Kidney (tissue), 13 donors: ENCODE measurements at regions not wholly inside any gene's neighbourhood (a gene's known extent, or its start where the extent isn't known, plus 50 kb on each side); places are given as distances from the start of the nearest gene placed in this dataset.

Source experiments
- DNase-seq, 5 donors: peaks; one replicate each; pipeline ENCODE4 v3.0.0-alpha.2; 2013 to 2020
- FAIRE-seq: peaks from 2 replicates; lab custom pipeline; 2012; peaks lifted over from hg19 to GRCh38; lab: Jason Lieb, UNC
- H3K27ac ChIP-seq, 2 donors: one replicate each; pipeline ENCODE4 v1.7.0; 2013; ENCODE audit warnings: low read depth in 2 of 2, low read length in 2 of 2, inconsistent platforms in 1 of 2
- H3K27me3 ChIP-seq: one replicate; pipeline ENCODE4 v1.7.1; 2013; ENCODE audit warnings: low read length, inconsistent platforms; ENCODE audit not compliant: control insufficient read depth, insufficient read depth
- H3K36me3 ChIP-seq, 3 donors: one replicate each; pipeline versions ENCODE4 v1.7.0 to v1.7.1; 2013; ENCODE audit warnings: low read length in 3 of 3, control low read depth in 1 of 3, inconsistent platforms in 1 of 3; ENCODE audit not compliant: insufficient read depth in 3 of 3, control insufficient read depth in 2 of 3
- H3K4me1 ChIP-seq, 3 donors: one replicate each; pipeline versions ENCODE4 v1.7.0 to v1.7.1; 2013; ENCODE audit warnings: low read length in 3 of 3, inconsistent platforms in 1 of 3, low read depth in 1 of 3; ENCODE audit not compliant: control insufficient read depth in 2 of 3, insufficient read depth in 2 of 3
- H3K4me3 ChIP-seq, 3 donors: one replicate each; pipeline versions ENCODE4 v1.7.0 to v1.8.1; 2013; ENCODE audit warnings: low read length in 3 of 3, control low read depth in 1 of 3, inconsistent platforms in 1 of 3
- H3K9ac ChIP-seq, 3 donors: one replicate each; pipeline versions ENCODE4 v1.7.0 to v1.7.1; 2013; ENCODE audit warnings: low read length in 3 of 3, control low read depth in 1 of 3, inconsistent platforms in 1 of 3
- H3K9me3 ChIP-seq, 3 donors: one replicate each; pipeline versions ENCODE4 v1.7.0 to v1.7.1; 2013; ENCODE audit warnings: low read length in 3 of 3, control low read depth in 1 of 3, inconsistent platforms in 1 of 3; ENCODE audit not compliant: control insufficient read depth in 2 of 3, insufficient read depth in 1 of 3
- intact Hi-C: fragments of 100-400 bp; cut with DNase I; formaldehyde crosslinking; loops from one replicate; pipeline ENCODE4 v1.11.1; 2022
- TF ChIP-seq, protein P1 (sequence below): IDR thresholded peaks from 3 replicates; pipeline ENCODE4 v1.5.1; 2012; ENCODE audit warnings: mild to moderate bottlenecking, moderate library complexity, borderline replicate concordance; ENCODE audit not compliant: insufficient read depth; ENCODE audit errors: extremely low read depth
- donor health status: control.
- donor health status: control.
- donor health status: control.
- donor health status: control.
- donor health status: control.
- donor health status: DM: yes; HTN: yes; CAD: no.
- donor health status: Normal renal cell carcinoma (clear cell type).

DNA sequence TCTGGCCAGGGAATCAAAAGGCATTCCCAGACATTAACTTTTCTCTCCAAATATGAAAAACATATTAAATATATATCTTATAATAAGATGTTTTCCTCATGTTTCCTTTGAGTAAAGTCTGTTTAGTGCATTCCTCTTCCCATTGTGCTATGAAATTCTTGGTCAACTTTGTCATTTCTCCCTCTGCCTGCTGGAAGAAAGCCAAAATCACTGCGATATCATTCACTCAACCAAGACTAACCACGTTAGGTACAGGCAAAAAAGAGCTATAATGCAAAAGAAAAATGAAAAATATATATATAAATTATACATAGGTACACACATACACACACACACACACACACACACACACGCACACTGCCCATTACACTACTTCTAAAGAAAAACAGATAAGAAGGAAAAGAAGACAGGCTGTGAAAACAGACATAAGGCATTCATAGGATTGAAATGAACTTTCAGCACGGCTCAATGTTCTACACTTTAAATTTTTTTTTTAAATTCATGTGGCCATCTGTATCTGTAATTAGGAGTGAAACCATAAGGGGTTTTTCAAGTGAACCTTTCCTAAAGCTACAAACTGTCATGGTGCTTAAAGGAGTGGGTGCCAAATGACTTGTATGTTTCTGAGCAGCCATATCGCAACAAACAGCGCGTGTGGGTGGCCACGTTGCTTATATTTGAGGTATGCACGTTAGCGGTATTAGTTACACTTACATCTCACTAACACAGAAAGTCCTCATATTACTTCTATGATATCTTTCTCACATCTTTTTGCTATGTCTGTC lies 71.6 kb upstream of the PSMD7 start:
- H3K4me3 ChIP-seq = no peak overlapping the region
- FAIRE-seq (no peak), DNase-seq (peak in 2 of 5 donors; percentile 10 to 36)
- intact Hi-C loops = no loop called here
- H3K9ac ChIP-seq = no peak overlapping the region
- H3K36me3 ChIP-seq = no peaks in the 10 kb centered on the region
- H3K9me3 ChIP-seq = no peaks in the 10 kb centered on the region
- TF ChIP-seq, protein P1, sequence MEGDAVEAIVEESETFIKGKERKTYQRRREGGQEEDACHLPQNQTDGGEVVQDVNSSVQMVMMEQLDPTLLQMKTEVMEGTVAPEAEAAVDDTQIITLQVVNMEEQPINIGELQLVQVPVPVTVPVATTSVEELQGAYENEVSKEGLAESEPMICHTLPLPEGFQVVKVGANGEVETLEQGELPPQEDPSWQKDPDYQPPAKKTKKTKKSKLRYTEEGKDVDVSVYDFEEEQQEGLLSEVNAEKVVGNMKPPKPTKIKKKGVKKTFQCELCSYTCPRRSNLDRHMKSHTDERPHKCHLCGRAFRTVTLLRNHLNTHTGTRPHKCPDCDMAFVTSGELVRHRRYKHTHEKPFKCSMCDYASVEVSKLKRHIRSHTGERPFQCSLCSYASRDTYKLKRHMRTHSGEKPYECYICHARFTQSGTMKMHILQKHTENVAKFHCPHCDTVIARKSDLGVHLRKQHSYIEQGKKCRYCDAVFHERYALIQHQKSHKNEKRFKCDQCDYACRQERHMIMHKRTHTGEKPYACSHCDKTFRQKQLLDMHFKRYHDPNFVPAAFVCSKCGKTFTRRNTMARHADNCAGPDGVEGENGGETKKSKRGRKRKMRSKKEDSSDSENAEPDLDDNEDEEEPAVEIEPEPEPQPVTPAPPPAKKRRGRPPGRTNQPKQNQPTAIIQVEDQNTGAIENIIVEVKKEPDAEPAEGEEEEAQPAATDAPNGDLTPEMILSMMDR = no peak
- no peak overlapping the region for H3K27ac ChIP-seq
- no peaks in the 10 kb centered on the region for H3K4me1 ChIP-seq
- no peaks in the 10 kb centered on the region for H3K27me3 ChIP-seq

DNA sequence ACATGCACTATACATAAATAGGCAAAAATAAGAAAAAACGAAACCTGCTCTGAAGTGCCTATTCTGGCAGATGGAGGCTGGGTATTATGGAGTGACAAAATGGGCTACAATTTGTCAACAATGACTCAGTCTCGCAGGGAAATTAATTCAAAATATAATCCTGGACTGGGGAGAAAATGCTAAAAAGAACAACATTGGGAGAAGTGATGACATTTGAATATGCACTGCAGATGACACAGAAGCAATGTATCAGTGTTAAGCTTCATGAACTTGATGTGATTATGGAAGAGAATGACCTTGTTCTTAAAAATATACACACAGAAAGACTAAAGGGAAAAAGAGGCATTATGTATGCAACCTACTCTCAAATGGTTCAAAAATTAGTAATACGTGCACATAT lies 74.8 kb upstream of the PSMD7 start:
- TF ChIP-seq, protein P1 = no peak
- H3K36me3 ChIP-seq = no peaks in the 10 kb centered on the region
- FAIRE-seq (no peak), DNase-seq (no peak)
- H3K4me3 ChIP-seq = no peak overlapping the region
- H3K27ac ChIP-seq = no peak overlapping the region
- H3K4me1 ChIP-seq = no peaks in the 10 kb centered on the region
- H3K27me3 ChIP-seq = no peaks in the 10 kb centered on the region
- no peak overlapping the region for H3K9ac ChIP-seq
- intact Hi-C loops = no loop called here
- H3K9me3 ChIP-seq = no peaks in the 10 kb centered on the region

DNA sequence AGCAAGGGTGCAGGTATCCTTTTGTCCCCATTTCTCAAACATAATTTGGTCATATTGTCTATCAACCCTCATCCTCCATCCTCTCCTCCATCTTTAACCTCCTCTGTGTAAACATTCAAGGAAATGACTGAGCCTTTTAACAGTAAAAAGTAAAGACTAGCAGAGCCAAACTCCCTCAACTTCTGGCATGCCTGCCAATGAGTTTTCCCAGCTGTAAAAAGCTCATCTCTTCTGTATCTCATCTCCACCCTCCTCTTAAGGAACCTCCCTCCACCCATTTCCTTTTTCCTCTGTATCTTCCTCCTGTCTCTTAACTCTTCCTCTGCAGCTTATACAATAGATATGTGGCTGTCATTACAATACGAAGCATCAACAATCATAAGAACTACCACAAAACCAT lies 76.9 kb upstream of the PSMD7 start:
- H3K4me1 ChIP-seq = no peaks in the 10 kb centered on the region
- intact Hi-C loops = no loop called here
- H3K9ac ChIP-seq = no peak overlapping the region
- FAIRE-seq = no peak
- TF ChIP-seq, protein P1 = no peak
- peaks cover 0 to 1% (median 0%) of the 10 kb centered on the region in 3 donors for H3K9me3 ChIP-seq
- H3K27me3 ChIP-seq = no peaks in the 10 kb centered on the region
- H3K36me3 ChIP-seq = no peaks in the 10 kb centered on the region
- DNase-seq = no peak
- H3K4me3 ChIP-seq = no peak overlapping the region
- no peak overlapping the region for H3K27ac ChIP-seq

DNA sequence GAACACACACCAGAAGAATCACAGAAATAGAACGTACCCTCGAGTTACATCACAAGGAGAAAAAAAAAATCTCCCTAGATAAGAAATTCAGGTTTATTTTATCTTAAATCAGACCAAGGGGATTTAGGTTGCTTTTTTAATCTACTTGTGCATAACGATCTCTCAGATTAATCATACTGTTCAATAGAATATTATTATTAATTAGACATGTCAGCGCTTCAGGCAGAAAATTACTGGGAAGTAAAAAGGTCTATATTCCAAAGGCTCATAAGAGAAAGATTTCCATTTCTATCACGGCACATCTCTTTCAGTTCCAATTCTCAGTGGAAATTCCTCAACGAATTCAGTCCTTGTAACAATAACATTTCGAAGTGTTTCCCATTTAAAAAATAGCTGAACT lies 77.7 kb upstream of the PSMD7 start:
- peaks cover 0 to 4% (median 0%) of the 10 kb centered on the region in 3 donors for H3K9me3 ChIP-seq
- no peaks in the 10 kb centered on the region for H3K4me1 ChIP-seq
- DNase-seq = no peak
- H3K36me3 ChIP-seq = no peaks in the 10 kb centered on the region
- H3K9ac ChIP-seq = no peak overlapping the region
- FAIRE-seq = no peak
- no peaks in the 10 kb centered on the region for H3K27me3 ChIP-seq
- no peak overlapping the region for H3K4me3 ChIP-seq
- no peak overlapping the region for H3K27ac ChIP-seq
- TF ChIP-seq, protein P1 = no peak
- intact Hi-C loops = no loop called here
